A549 (cell line): ENCODE measurements at regions not wholly inside any gene's neighbourhood (a gene's known extent, or its start where the extent isn't known, plus 50 kb on each side); places are given as distances from the start of the nearest gene placed in this dataset.

Experiments
- EP300 ChIP-seq, 2 experiments: fragments of >200 bp; sonication (Bioruptor Twin); formaldehyde crosslinking; IDR thresholded peaks; 2 replicates in 1 of 2; 3 replicates in 1 of 2; pipeline ENCODE4 v1.6.1; 2016 to 2017
- HDAC2 ChIP-seq: fragments of 200-600 bp; sonication (generic); IDR thresholded peaks from 2 replicates; pipeline ENCODE4 v1.6.1; 2016
- MAFK ChIP-seq: fragments of 450-650 bp; IDR thresholded peaks from 2 replicates; pipeline ENCODE4 v1.6.1; 2014; ENCODE audit not compliant: partially characterized antibody
- MAZ ChIP-seq: fragments of 150-350 bp; IDR thresholded peaks from 2 replicates; pipeline ENCODE4 v1.6.1; 2014; ENCODE audit warnings: antibody characterized with exemption, low read depth, low read length, borderline replicate concordance
- POLR2A ChIP-seq: IDR thresholded peaks from 2 replicates; pipeline ENCODE4 v1.6.1; 2012; ENCODE audit warnings: mild to moderate bottlenecking, low read length
- RFX5 ChIP-seq: fragments of 450-650 bp; IDR thresholded peaks from 2 replicates; pipeline ENCODE4 v1.7.1; 2014; ENCODE audit warnings: antibody characterized with exemption, mild to moderate bottlenecking, moderate library complexity
- SMC3 ChIP-seq: fragments of >200 bp; sonication (Bioruptor Twin); formaldehyde crosslinking; IDR thresholded peaks from 3 replicates; pipeline ENCODE4 v1.6.1; 2018; ENCODE audit warnings: inconsistent platforms
- TF ChIP-seq, protein P1 (sequence below): fragments of 250-450 bp; sonication (Bioruptor Pico); IDR thresholded peaks from 2 replicates; pipeline ENCODE4 v1.5.0; 2021; ENCODE audit warnings: mild to moderate bottlenecking, moderate library complexity, borderline replicate concordance
- TF ChIP-seq, protein P2 (sequence below): fragments of >200 bp; sonication (Bioruptor Twin); formaldehyde crosslinking; IDR thresholded peaks from 3 replicates; pipeline ENCODE4 v1.5.1; 2016
- TF ChIP-seq, protein P3 (sequence below): fragments of 450-650 bp; IDR thresholded peaks from 2 replicates; pipeline ENCODE4 v1.6.1; 2014; ENCODE audit warnings: antibody characterized with exemption
- TF ChIP-seq, protein P4 (sequence below): fragments of 250-450 bp; sonication (Bioruptor Pico); IDR thresholded peaks from 2 replicates; pipeline ENCODE4 v1.5.0; 2020; ENCODE audit warnings: low read depth, mild to moderate bottlenecking, moderate library complexity

DNA sequence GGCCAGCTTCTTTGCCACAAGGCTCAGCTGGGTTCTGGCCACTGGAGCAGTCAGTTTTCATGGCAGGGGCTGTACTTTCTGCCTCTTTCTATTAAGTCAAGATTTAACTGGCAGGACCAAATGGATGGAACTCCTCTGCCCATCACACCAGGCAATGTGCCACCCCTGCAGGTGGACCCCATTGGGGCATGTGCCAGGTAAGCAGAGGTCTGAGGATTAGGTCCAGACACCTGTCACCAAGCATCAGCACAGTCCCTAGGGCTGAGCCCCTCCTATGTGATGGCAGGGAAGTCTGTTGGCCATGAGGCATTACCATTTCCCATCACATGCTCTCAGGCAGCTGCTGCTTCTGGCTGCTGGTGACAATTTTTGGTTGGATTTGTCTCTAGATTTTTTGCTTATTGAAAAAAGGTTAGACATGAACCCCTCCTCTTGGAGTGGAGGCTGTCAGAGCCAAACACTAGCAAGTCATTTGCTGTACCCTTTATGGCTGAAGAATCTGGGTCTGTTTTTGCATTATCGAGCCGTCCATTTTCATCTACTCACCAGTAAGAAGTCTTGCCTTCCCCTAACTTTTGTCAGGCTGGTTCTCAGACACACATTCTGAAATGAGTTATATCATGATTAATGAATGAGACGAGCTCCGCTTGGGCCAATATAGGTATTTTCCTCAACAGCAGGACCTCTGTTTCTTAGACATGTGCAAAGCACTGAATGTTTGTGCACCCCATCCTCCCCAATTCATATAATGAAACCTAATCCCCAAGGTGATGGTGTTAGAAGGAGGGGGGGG lies 328.0 kb downstream of the TSN start:
- TF ChIP-seq, protein P1, sequence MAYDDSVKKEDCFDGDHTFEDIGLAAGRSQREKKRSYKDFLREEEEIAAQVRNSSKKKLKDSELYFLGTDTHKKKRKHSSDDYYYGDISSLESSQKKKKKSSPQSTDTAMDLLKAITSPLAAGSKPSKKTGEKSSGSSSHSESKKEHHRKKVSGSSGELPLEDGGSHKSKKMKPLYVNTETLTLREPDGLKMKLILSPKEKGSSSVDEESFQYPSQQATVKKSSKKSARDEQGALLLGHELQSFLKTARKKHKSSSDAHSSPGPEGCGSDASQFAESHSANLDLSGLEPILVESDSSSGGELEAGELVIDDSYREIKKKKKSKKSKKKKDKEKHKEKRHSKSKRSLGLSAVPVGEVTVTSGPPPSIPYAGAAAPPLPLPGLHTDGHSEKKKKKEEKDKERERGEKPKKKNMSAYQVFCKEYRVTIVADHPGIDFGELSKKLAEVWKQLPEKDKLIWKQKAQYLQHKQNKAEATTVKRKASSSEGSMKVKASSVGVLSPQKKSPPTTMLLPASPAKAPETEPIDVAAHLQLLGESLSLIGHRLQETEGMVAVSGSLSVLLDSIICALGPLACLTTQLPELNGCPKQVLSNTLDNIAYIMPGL (CRISPR knock-in tag) = no peak
- TF ChIP-seq, protein P2, sequence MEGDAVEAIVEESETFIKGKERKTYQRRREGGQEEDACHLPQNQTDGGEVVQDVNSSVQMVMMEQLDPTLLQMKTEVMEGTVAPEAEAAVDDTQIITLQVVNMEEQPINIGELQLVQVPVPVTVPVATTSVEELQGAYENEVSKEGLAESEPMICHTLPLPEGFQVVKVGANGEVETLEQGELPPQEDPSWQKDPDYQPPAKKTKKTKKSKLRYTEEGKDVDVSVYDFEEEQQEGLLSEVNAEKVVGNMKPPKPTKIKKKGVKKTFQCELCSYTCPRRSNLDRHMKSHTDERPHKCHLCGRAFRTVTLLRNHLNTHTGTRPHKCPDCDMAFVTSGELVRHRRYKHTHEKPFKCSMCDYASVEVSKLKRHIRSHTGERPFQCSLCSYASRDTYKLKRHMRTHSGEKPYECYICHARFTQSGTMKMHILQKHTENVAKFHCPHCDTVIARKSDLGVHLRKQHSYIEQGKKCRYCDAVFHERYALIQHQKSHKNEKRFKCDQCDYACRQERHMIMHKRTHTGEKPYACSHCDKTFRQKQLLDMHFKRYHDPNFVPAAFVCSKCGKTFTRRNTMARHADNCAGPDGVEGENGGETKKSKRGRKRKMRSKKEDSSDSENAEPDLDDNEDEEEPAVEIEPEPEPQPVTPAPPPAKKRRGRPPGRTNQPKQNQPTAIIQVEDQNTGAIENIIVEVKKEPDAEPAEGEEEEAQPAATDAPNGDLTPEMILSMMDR = no peak
- TF ChIP-seq MAZ = no peak
- TF ChIP-seq, protein P3, sequence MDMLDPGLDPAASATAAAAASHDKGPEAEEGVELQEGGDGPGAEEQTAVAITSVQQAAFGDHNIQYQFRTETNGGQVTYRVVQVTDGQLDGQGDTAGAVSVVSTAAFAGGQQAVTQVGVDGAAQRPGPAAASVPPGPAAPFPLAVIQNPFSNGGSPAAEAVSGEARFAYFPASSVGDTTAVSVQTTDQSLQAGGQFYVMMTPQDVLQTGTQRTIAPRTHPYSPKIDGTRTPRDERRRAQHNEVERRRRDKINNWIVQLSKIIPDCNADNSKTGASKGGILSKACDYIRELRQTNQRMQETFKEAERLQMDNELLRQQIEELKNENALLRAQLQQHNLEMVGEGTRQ = no peak
- TF ChIP-seq POLR2A = no peak
- TF ChIP-seq, protein P4, sequence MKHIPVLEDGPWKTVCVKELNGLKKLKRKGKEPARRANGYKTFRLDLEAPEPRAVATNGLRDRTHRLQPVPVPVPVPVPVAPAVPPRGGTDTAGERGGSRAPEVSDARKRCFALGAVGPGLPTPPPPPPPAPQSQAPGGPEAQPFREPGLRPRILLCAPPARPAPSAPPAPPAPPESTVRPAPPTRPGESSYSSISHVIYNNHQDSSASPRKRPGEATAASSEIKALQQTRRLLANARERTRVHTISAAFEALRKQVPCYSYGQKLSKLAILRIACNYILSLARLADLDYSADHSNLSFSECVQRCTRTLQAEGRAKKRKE (CRISPR knock-in tag) = no peak
- no peak for TF ChIP-seq EP300 (IDR thresholded peaks at IDR 0.05)
- no peak for TF ChIP-seq RFX5
- no peak for TF ChIP-seq HDAC2
- no peak for TF ChIP-seq MAFK
- no peak for TF ChIP-seq SMC3
